Hepatocyte (in vitro differentiated cells): ENCODE measurements at regions not wholly inside any gene's neighbourhood (a gene's known extent, or its start where the extent isn't known, plus 50 kb on each side); places are given as distances from the start of the nearest gene placed in this dataset.

Source experiments
- DNase-seq: peaks from one replicate; pipeline ENCODE4 v3.0.0-alpha.2; 2016; ENCODE audit warnings: low spot score
- H2AFZ ChIP-seq: fragments of 200-600 bp; sonication (generic); 2 replicates; pipeline ENCODE4 v1.6.0; 2016; ENCODE audit warnings: antibody characterized with exemption, mild to moderate bottlenecking
- H3K27ac ChIP-seq: fragments of 200-600 bp; sonication (generic); 2 replicates; pipeline ENCODE4 v1.5.1; 2016; ENCODE audit warnings: mild to moderate bottlenecking
- H3K27me3 ChIP-seq: fragments of 200-600 bp; sonication (generic); 2 replicates; pipeline ENCODE4 v1.6.1; 2016
- H3K36me3 ChIP-seq: fragments of 200-600 bp; sonication (generic); replicated peaks from 2 replicates; pipeline ENCODE4 v1.5.1; 2016; ENCODE audit warnings: low read depth; ENCODE audit not compliant: insufficient read depth
- H3K4me1 ChIP-seq: fragments of 200-600 bp; sonication (generic); 2 replicates; pipeline ENCODE4 v1.5.1; 2016; ENCODE audit warnings: mild to moderate bottlenecking, moderate library complexity; ENCODE audit not compliant: insufficient read depth
- H3K4me2 ChIP-seq: fragments of 200-600 bp; sonication (generic); 2 replicates; pipeline ENCODE4 v1.6.0; 2016
- H3K4me3 ChIP-seq: fragments of 200-600 bp; sonication (generic); 2 replicates; pipeline ENCODE4 v1.5.1; 2016; ENCODE audit warnings: mild to moderate bottlenecking
- H3K79me2 ChIP-seq: fragments of 200-600 bp; sonication (generic); 2 replicates; pipeline ENCODE4 v1.6.0; 2017; ENCODE audit warnings: mild to moderate bottlenecking
- H3K9me2 ChIP-seq: fragments of 200-600 bp; sonication (generic); replicated peaks from 2 replicates; pipeline ENCODE4 v1.6.0; 2017; ENCODE audit warnings: mild to moderate bottlenecking; ENCODE audit not compliant: insufficient read depth
- H3K9me3 ChIP-seq: fragments of 200-600 bp; sonication (generic); 2 replicates; pipeline ENCODE4 v1.5.1; 2016; ENCODE audit warnings: low read depth, mild to moderate bottlenecking
- H4K20me1 ChIP-seq: fragments of 200-600 bp; sonication (generic); 2 replicates; pipeline ENCODE4 v1.6.0; 2016; ENCODE audit warnings: mild to moderate bottlenecking; ENCODE audit not compliant: insufficient read depth, poor library complexity, severe bottlenecking
- EZH2 ChIP-seq: fragments of 200-600 bp; sonication (generic); IDR thresholded peaks from 2 replicates; pipeline ENCODE4 v1.6.1; 2016; ENCODE audit warnings: antibody characterized with exemption, mild to moderate bottlenecking, borderline replicate concordance
- EZH2phosphoT487 ChIP-seq: fragments of 200-600 bp; sonication (generic); IDR thresholded peaks from one replicate; pipeline ENCODE4 v1.6.1; 2018; ENCODE audit warnings: antibody characterized with exemption, mild to moderate bottlenecking, low read depth, moderate library complexity; ENCODE audit not compliant: unreplicated experiment, severe bottlenecking
- WGBS: methylation state at CpG from one replicate; pipeline ENCODE4 v1.1.6; 2016; ENCODE audit warnings: low lambda C conversion rate; ENCODE audit errors: missing lambda C conversion rate; 5-methylcytosine and 5-hydroxymethylcytosine counted together
- TF ChIP-seq, protein P1 (sequence below): fragments of 200-600 bp; sonication (generic); IDR thresholded peaks from 2 replicates; pipeline ENCODE4 v1.5.1; 2016; ENCODE audit warnings: antibody characterized with exemption, mild to moderate bottlenecking; ENCODE audit not compliant: poor library complexity

DNA sequence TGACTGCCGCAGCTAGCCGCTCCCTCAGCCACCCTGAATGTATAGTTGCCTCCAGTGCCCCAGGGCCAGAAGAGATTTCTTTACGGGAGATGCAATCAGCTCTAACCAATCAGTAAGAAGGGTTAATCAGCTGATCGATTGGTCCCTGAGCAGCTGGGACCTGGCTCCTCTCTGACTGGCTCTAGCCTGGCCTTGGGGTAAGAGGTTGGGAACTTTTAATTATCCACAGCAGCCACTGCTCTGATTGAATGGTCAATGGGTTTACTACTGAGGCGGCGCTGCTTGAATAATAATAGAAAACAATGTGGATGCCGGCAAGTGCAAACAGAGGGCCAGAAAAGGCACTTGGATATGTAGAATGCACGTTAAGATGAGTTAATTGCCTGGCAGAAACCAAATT is 99.8 kb downstream of the TFAP2A start:
- H3K27me3 ChIP-seq = no peaks in the 10 kb centered on the region
- no peak overlapping the region for H2AFZ ChIP-seq
- no peaks in the 10 kb centered on the region for H3K36me3 ChIP-seq
- H3K27ac ChIP-seq = peak overlapping the region; percentile 13
- DNase-seq = no peak
- TF ChIP-seq EZH2 (no peak), EZH2phosphoT487 (no peak)
- TF ChIP-seq, protein P1, sequence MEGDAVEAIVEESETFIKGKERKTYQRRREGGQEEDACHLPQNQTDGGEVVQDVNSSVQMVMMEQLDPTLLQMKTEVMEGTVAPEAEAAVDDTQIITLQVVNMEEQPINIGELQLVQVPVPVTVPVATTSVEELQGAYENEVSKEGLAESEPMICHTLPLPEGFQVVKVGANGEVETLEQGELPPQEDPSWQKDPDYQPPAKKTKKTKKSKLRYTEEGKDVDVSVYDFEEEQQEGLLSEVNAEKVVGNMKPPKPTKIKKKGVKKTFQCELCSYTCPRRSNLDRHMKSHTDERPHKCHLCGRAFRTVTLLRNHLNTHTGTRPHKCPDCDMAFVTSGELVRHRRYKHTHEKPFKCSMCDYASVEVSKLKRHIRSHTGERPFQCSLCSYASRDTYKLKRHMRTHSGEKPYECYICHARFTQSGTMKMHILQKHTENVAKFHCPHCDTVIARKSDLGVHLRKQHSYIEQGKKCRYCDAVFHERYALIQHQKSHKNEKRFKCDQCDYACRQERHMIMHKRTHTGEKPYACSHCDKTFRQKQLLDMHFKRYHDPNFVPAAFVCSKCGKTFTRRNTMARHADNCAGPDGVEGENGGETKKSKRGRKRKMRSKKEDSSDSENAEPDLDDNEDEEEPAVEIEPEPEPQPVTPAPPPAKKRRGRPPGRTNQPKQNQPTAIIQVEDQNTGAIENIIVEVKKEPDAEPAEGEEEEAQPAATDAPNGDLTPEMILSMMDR = no peak
- no peak overlapping the region for H3K4me3 ChIP-seq
- 43% methylated on average over 8 of the region's 8 CpGs for WGBS
- no peaks in the 10 kb centered on the region for H3K79me2 ChIP-seq
- no peaks in the 10 kb centered on the region for H4K20me1 ChIP-seq
- H3K4me1 ChIP-seq = peaks cover 11% of the 10 kb centered on the region
- no peaks in the 10 kb centered on the region for H3K9me2 ChIP-seq
- H3K9me3 ChIP-seq = no peaks in the 10 kb centered on the region
- no peak overlapping the region for H3K4me2 ChIP-seq

GRCh38 chr6:10314163-10314955 is 100.5 kb downstream of the TFAP2A start:
- Histone ChIP-seq H2AFZ (no peak overlapping the region), H3K4me3 (no peak overlapping the region), H3K27me3 (no peaks in the 10 kb centered on the region), H3K36me3 (no peaks in the 10 kb centered on the region), H3K79me2 (no peaks in the 10 kb centered on the region), H3K4me2 (no peak overlapping the region), H3K4me1 (peaks cover 11% of the 10 kb centered on the region), H3K9me2 (no peaks in the 10 kb centered on the region), H3K9me3 (no peaks in the 10 kb centered on the region), H4K20me1 (no peaks in the 10 kb centered on the region), H3K27ac (peak overlapping the region; percentile 28)
- TF ChIP-seq, protein P1 = no peak
- TF ChIP-seq EZH2 (no peak), EZH2phosphoT487 (no peak)
- WGBS = 47% methylated on average over 17 of the region's 17 CpGs
- no peak for DNase-seq

GRCh38 chr6:10313799-10314162 is 101.1 kb downstream of the TFAP2A start:
- Histone ChIP-seq H3K27ac (peak overlapping the region; percentile 28), H3K9me3 (no peaks in the 10 kb centered on the region), H2AFZ (no peak overlapping the region), H3K36me3 (no peaks in the 10 kb centered on the region), H3K4me1 (peaks cover 11% of the 10 kb centered on the region), H4K20me1 (no peaks in the 10 kb centered on the region), H3K79me2 (no peaks in the 10 kb centered on the region), H3K4me3 (no peak overlapping the region), H3K27me3 (no peaks in the 10 kb centered on the region), H3K9me2 (no peaks in the 10 kb centered on the region), H3K4me2 (no peak overlapping the region)
- 42% methylated on average over 5 of the region's 5 CpGs for WGBS
- TF ChIP-seq, protein P1 = no peak
- TF ChIP-seq EZH2phosphoT487 (no peak), EZH2 (no peak)
- no peak for DNase-seq
